GM12878 (cell line): ENCODE measurements at regions not wholly inside any gene's neighbourhood (a gene's known extent, or its start where the extent isn't known, plus 50 kb on each side); places are given as distances from the start of the nearest gene placed in this dataset.

Experiments
- ATAC-seq: fragments of 200-7000 bp; cut with Tn5 transposase; 3 replicates; pipeline ENCODE4 v1.9.1; 2020; ENCODE audit warnings: mild to moderate bottlenecking, moderate library complexity
- BruUV-seq: library from RNA; stranded (reverse); fragments of 400-500 nt; replicated peaks from 2 replicates; lab custom pipeline; 2021; lab: Mats Ljungman, UMichigan
- CTCF ChIA-PET: fragments of 300-600 bp; sonication (Branson Sonifier 250); formaldehyde crosslinking; extraction: SDS; loops from one replicate; lab custom pipeline; 2021; ENCODE audit warnings: inconsistent platforms; lab: Yijun Ruan, JAX
- POLR2A ChIA-PET: fragments of 350-600 bp; formaldehyde crosslinking; extraction: SDS; loops from one replicate; lab custom pipeline; 2021; ENCODE audit warnings: inconsistent platforms; lab: Charles Lee
- RAD21 ChIA-PET: fragments of 300-600 bp; sonication (Branson Sonifier 250); formaldehyde crosslinking; loops from one replicate; lab custom pipeline; 2023; ENCODE audit warnings: antibody characterized with exemption; ENCODE audit not compliant: unreplicated experiment; lab: Charles Lee
- SMC1A ChIA-PET: fragments of 300-600 bp; sonication (Branson Sonifier 250); formaldehyde crosslinking; loops from one replicate; lab custom pipeline; 2023; ENCODE audit not compliant: unreplicated experiment, uncharacterized antibody; lab: Charles Lee
- DNase-seq: peaks from one replicate; pipeline ENCODE4 v3.0.0-alpha.2; 2011; ENCODE audit warnings: low read depth, low spot score
- FAIRE-seq: peaks from 3 replicates; lab custom pipeline; 2011; peaks lifted over from hg19 to GRCh38; lab: Jason Lieb, UNC
- H2AFZ ChIP-seq: 2 replicates; pipeline ENCODE4 v1.6.0; 2011; ENCODE audit warnings: low read depth, low read length, control low read depth; ENCODE audit not compliant: control insufficient read depth
- H3K27ac ChIP-seq: 2 replicates; pipeline ENCODE4 v1.5.1; 2011; ENCODE audit warnings: control low read depth; ENCODE audit not compliant: control insufficient read depth, insufficient read depth
- H3K27me3 ChIP-seq, 2 experiments: replicated peaks in 1 of 2; 2 replicates each; pipeline versions ENCODE4 v1.6.0 to v1.6.1; 2011; ENCODE audit warnings: low read length in 1 of 2; ENCODE audit not compliant: control insufficient read depth in 2 of 2, insufficient read depth in 2 of 2
- H3K36me3 ChIP-seq, 2 experiments: 2 replicates each; pipeline ENCODE4 v1.5.1; 2011; ENCODE audit warnings: low read length in 1 of 2; ENCODE audit not compliant: control insufficient read depth in 2 of 2, insufficient read depth in 2 of 2
- H3K4me1 ChIP-seq: 2 replicates; pipeline ENCODE4 v1.6.1; 2011; ENCODE audit warnings: mild to moderate bottlenecking, low read length, moderate library complexity, mixed read lengths; ENCODE audit not compliant: control insufficient read depth, insufficient read depth
- H3K4me2 ChIP-seq: 2 replicates; pipeline ENCODE4 v1.6.0; 2011; ENCODE audit warnings: control low read depth; ENCODE audit not compliant: control insufficient read depth, insufficient read depth
- H3K4me3 ChIP-seq: fragments of 200-600 bp; sonication (generic); 2 replicates; pipeline ENCODE4 v1.5.1; 2016
- H3K79me2 ChIP-seq: 2 replicates; pipeline ENCODE4 v1.6.0; 2011; ENCODE audit warnings: low read length; ENCODE audit not compliant: control insufficient read depth, insufficient read depth
- H3K9ac ChIP-seq: 2 replicates; pipeline ENCODE4 v1.8.0; 2011; ENCODE audit warnings: low read length, control low read depth, mixed read lengths; ENCODE audit not compliant: control insufficient read depth, insufficient read depth
- H3K9me3 ChIP-seq: replicated peaks from 3 replicates; pipeline ENCODE4 v1.5.1; 2011; ENCODE audit warnings: mild to moderate bottlenecking, low read length; ENCODE audit not compliant: control insufficient read depth, insufficient read depth
- H4K20me1 ChIP-seq: 2 replicates; pipeline ENCODE4 v1.6.0; 2011; ENCODE audit not compliant: control insufficient read depth, insufficient read depth
- CHD4 ChIP-seq: fragments of 200-600 bp; sonication (generic); IDR thresholded peaks from 2 replicates; pipeline ENCODE4 v1.6.1; 2016; ENCODE audit warnings: mild to moderate bottlenecking
- JUNB ChIP-seq: IDR thresholded peaks from 2 replicates; pipeline ENCODE4 v1.6.1; 2016; ENCODE audit warnings: antibody characterized with exemption, mild to moderate bottlenecking
- NFYA ChIP-seq: IDR thresholded peaks from 2 replicates; pipeline ENCODE4 v1.6.1; 2011; ENCODE audit warnings: low read depth, mild to moderate bottlenecking, low read length, improper control_type of control experiment, borderline replicate concordance
- NFYB ChIP-seq: IDR thresholded peaks from 2 replicates; pipeline ENCODE4 v1.6.1; 2011; ENCODE audit warnings: low read depth, mild to moderate bottlenecking, low read length, improper control_type of control experiment, moderate library complexity; ENCODE audit not compliant: insufficient read depth
- NR2C2 ChIP-seq: IDR thresholded peaks from 2 replicates; pipeline ENCODE4 v1.6.1; 2011; ENCODE audit warnings: borderline replicate concordance, low read depth; ENCODE audit not compliant: control insufficient read depth, insufficient read length
- PML ChIP-seq: IDR thresholded peaks from 2 replicates; pipeline ENCODE4 v1.6.1; 2012; ENCODE audit warnings: low read length, inconsistent platforms
- POLR2A ChIP-seq: IDR thresholded peaks from 2 replicates; pipeline ENCODE4 v1.6.1; 2011; ENCODE audit warnings: low read depth, mild to moderate bottlenecking, low read length
- RUNX3 ChIP-seq: IDR thresholded peaks from 2 replicates; pipeline ENCODE4 v1.6.1; 2012; ENCODE audit warnings: low read length, inconsistent platforms
- TAF1 ChIP-seq: IDR thresholded peaks from 2 replicates; pipeline ENCODE4 v1.6.1; 2011; ENCODE audit warnings: mild to moderate bottlenecking, low read depth, low read length, borderline replicate concordance
- TBL1XR1 ChIP-seq: IDR thresholded peaks from 2 replicates; pipeline ENCODE4 v1.6.1; 2012; ENCODE audit warnings: low read depth, low read length, improper control_type of control experiment
- ZNF274 ChIP-seq: IDR thresholded peaks from one replicate; pipeline ENCODE4 v1.8.0; 2011; ENCODE audit not compliant: insufficient read length, insufficient read depth
- ZZZ3 ChIP-seq: IDR thresholded peaks from 2 replicates; pipeline ENCODE4 v1.6.1; 2011; ENCODE audit warnings: low read depth; ENCODE audit not compliant: control insufficient read depth, insufficient read length
- WGBS: methylation state at CpG from one replicate; pipeline ENCODE4 v1.1.6; 2016; ENCODE audit warnings: low lambda C conversion rate; ENCODE audit not compliant: insufficient replicate concordance, insufficient coverage; ENCODE audit errors: missing lambda C conversion rate; 5-methylcytosine and 5-hydroxymethylcytosine counted together
- in situ Hi-C: fragments of 300-500 bp; cut with MboI; formaldehyde crosslinking; loops from 9 replicates; pipeline ENCODE4 v1.14.3; 2018; ENCODE audit warnings: mixed read lengths
- intact Hi-C: fragments of 100-400 bp; cut with micrococcal nuclease; formaldehyde crosslinking; loops from one replicate; pipeline ENCODE4 v1.14.2; 2022; ENCODE audit not compliant: unreplicated experiment
- TF ChIP-seq, protein P1 (sequence below): fragments of 450-650 bp; IDR thresholded peaks from 2 replicates; pipeline ENCODE4 v1.6.1; 2017; ENCODE audit warnings: antibody characterized with exemption, mild to moderate bottlenecking, moderate library complexity
- TF ChIP-seq, protein P2 (sequence below): IDR thresholded peaks from 2 replicates; pipeline ENCODE4 v1.6.1; 2011; ENCODE audit warnings: low read depth, low read length, improper control_type of control experiment, borderline replicate concordance
- TF ChIP-seq, protein P3 (sequence below): fragments of 450-650 bp; IDR thresholded peaks from 2 replicates; pipeline ENCODE4 v1.6.1; 2016; ENCODE audit warnings: mild to moderate bottlenecking

DNA sequence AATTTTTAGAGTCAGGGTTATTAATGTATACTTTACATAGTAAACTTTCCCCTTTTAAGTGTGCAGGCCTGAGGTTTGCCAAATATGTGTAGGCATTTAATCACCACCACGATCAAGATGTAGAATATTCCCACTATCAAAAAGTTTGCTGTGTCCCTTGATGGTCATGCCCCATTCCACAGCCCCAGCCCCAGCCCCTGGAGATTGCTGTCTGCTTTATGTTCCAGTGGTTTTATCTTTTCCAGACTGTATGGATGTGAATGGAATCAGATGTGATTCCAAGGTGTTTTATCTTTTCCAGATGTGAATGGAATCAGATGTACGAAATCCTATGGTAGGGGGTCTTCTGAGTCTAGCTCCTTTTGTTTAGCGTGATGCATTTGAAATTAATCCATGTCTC, 93.1 kb upstream of the B3GAT1 start (continued):
- TF ChIP-seq, protein P1, sequence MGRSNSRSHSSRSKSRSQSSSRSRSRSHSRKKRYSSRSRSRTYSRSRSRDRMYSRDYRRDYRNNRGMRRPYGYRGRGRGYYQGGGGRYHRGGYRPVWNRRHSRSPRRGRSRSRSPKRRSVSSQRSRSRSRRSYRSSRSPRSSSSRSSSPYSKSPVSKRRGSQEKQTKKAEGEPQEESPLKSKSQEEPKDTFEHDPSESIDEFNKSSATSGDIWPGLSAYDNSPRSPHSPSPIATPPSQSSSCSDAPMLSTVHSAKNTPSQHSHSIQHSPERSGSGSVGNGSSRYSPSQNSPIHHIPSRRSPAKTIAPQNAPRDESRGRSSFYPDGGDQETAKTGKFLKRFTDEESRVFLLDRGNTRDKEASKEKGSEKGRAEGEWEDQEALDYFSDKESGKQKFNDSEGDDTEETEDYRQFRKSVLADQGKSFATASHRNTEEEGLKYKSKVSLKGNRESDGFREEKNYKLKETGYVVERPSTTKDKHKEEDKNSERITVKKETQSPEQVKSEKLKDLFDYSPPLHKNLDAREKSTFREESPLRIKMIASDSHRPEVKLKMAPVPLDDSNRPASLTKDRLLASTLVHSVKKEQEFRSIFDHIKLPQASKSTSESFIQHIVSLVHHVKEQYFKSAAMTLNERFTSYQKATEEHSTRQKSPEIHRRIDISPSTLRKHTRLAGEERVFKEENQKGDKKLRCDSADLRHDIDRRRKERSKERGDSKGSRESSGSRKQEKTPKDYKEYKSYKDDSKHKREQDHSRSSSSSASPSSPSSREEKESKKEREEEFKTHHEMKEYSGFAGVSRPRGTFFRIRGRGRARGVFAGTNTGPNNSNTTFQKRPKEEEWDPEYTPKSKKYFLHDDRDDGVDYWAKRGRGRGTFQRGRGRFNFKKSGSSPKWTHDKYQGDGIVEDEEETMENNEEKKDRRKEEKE, result no peak
- TF ChIP-seq JUNB, result no peak

DNA sequence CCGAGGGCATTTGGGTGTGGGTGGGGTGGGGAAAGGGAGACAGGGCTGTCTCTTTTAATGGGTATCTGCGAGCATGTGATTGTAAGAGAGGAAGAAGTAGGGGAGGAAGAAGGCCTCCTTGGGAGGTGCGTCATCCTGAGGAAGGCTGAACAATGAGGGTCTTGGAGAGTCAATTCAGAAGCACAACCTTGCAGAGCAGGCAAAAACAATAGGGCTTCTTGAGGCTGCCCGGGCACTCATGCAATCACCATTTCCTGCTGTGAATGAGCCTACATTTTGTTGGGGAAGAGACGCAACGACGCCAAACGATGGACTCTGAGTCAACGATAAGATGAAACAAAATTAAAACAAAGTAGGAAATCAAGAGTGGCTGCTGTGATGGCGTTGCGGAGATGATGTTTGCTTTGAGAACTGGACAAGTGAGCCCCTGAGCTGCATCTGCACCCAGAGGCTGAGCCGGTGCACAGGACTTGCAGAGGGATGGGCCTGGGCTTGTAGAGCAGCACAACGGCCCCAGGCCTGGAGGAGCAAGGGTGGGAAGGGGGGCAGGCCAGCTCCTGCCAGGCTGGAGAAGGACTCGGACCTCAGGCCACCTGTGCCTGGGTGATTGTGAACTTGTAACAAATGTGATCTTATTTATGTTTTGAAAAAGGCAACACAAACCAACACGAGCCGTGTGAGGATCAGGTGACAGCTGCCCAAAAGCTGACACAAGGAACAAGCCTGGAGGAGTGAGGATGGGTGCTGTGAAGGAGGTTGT, 92.3 kb upstream of the B3GAT1 start:
- no TSS peak for BruUV-seq
- no peak for ATAC-seq

More for the DNA sequence above, 92.3 kb upstream of the B3GAT1 start:
- no peak overlapping the region for H3K4me2 ChIP-seq
- no peak for FAIRE-seq
- in situ Hi-C loops, result no loop called here
- no peak overlapping the region for H2AFZ ChIP-seq
- no peaks in the 10 kb centered on the region; a peak in 2 of 4 replicates for H3K27me3 ChIP-seq
- H4K20me1 ChIP-seq, result no peaks in the 10 kb centered on the region
- SMC1A ChIA-PET, result no interaction called here
- no peak overlapping the region for H3K9ac ChIP-seq
- H3K4me1 ChIP-seq, result no peaks in the 10 kb centered on the region
- no peak for DNase-seq
- no peak overlapping the region for H3K27ac ChIP-seq
- H3K4me3 ChIP-seq, result no peak overlapping the region
- no peak for TF ChIP-seq RUNX3
- TF ChIP-seq POLR2A, result no peak
- TF ChIP-seq, protein P2, sequence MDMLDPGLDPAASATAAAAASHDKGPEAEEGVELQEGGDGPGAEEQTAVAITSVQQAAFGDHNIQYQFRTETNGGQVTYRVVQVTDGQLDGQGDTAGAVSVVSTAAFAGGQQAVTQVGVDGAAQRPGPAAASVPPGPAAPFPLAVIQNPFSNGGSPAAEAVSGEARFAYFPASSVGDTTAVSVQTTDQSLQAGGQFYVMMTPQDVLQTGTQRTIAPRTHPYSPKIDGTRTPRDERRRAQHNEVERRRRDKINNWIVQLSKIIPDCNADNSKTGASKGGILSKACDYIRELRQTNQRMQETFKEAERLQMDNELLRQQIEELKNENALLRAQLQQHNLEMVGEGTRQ, result no peak
- no peak for TF ChIP-seq TAF1
- no peak for TF ChIP-seq TBL1XR1
- no peak for TF ChIP-seq NFYB
- TF ChIP-seq ZNF274, result no peak
- TF ChIP-seq CHD4, result no peak
- no peak for TF ChIP-seq PML
- TF ChIP-seq NFYA, result no peak
- no peak for TF ChIP-seq ZZZ3
- no peak for TF ChIP-seq NR2C2
- TF ChIP-seq, protein P3, sequence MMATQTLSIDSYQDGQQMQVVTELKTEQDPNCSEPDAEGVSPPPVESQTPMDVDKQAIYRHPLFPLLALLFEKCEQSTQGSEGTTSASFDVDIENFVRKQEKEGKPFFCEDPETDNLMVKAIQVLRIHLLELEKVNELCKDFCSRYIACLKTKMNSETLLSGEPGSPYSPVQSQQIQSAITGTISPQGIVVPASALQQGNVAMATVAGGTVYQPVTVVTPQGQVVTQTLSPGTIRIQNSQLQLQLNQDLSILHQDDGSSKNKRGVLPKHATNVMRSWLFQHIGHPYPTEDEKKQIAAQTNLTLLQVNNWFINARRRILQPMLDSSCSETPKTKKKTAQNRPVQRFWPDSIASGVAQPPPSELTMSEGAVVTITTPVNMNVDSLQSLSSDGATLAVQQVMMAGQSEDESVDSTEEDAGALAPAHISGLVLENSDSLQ, result no peak
- RAD21 ChIA-PET, result no interaction called here
- intact Hi-C loops, result no loop called here
- H3K79me2 ChIP-seq, result no peaks in the 10 kb centered on the region
- WGBS, result 35% methylated on average over 16 of the region's 16 CpGs
- H3K36me3 ChIP-seq, result no peaks in the 10 kb centered on the region
- CTCF ChIA-PET, result no interaction called here
- POLR2A ChIA-PET, result no interaction called here
- H3K9me3 ChIP-seq, result no peaks in the 10 kb centered on the region
